GM19438 (cell line): ENCODE measurements at regions not wholly inside any gene's neighbourhood (a gene's known extent, or its start where the extent isn't known, plus 50 kb on each side); places are given as distances from the start of the nearest gene placed in this dataset.

Source experiments
- ATAC-seq: cut with Tn5 transposase; IDR thresholded peaks from one replicate; pipeline ENCODE4 v1.9.1; 2021; ENCODE audit warnings: low read depth; ENCODE audit not compliant: unreplicated experiment

DNA sequence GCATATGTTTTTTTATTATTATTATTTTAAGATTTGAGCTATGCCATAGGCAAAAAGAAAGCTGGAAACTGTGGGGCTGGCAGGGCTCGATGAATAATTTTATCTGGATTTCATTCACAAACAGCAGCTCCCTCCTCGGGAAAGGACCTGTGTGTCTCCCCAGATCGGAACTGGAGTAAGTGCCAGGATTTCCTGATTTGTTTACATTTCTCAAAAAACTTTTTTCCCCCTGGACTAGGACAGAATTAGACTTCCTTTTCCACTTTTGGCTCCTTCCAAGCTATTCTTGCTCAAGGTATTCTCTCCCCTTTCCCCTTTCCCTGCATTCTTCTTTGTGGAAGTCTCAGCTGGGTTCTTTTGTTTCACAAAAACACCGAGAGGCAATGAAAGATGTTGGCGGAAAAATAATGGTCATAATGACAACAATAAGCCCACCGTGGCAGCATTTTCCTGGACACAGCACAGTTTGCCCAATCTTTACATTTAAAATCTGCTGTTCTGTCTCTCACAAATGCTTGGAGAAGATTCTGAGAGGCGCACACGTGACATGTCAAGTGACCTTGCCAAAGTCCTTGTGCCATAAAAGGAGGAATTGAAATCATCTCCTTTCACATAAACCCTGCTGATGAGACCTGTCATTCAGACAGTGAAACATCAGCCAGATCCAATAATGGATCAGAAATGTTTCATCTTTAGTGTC, 85.8 kb upstream of the PREP start:
- no peak for ATAC-seq

- ATAC-seq = no peak
These were observed 84.3 kb upstream of the PREP start for GRCh38 chr6:105487040-105487790.

- peak; percentile 48 for ATAC-seq
These were observed 82.6 kb upstream of the PREP start for GRCh38 chr6:105485456-105485855.

- ATAC-seq = peak; percentile 39
These were observed 81.6 kb upstream of the PREP start for GRCh38 chr6:105484238-105485161.

GRCh38 chr6:105483492-105483891, 80.6 kb upstream of the PREP start:
- ATAC-seq = no peak

- ATAC-seq = no peak
These were observed 80.0 kb upstream of the PREP start for GRCh38 chr6:105482921-105483320.

DNA sequence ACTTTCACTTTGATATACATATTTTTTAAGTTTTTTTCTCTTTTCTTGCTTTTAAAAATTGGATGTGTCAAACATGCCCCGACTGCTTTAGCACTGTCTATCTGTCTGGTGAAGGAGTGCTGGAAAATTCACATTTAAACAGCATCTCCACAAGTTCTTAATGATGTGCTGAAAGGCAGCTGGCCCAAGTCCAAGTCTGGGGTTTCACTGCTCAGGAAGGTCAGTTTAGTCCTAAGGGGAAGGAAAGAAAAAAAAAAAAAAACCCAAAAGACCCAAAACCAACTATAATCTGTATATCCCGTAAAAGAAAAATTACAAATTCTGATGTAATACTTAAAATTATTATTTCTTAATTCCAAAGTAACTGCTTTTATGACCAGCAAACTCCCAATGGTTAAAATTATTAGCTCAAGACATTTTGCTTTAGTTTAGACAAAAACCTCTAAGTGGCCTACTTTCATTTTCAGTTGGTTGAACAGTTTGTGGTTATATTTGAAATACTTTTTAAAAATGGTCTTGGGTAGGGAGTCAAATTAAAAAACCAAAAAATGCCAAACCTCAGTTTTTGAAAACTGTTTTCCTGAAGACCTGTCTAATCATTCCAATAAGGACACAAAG, 79.5 kb upstream of the PREP start:
- ATAC-seq = no peak

DNA sequence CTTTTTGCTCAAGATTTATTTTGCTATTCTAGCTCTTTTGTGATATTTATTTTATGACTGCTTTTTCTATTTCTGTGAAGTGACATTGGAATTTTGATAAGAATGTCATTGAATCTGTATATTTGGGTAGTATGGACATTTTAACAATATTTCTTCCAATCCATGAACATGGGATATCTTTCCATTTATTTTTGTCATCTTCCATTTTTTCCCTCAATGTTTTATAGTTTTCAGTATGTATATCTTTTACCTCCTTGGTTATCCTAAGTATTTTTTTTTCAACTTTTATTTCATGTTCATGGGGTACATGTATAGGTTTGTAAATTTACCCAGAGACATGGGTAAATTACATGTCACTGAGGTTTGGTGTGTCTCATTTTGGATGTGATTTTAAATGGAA, 74.1 kb upstream of the PREP start:
- no peak for ATAC-seq

- no peak for ATAC-seq
These were observed 71.4 kb upstream of the PREP start for GRCh38 chr6:105474234-105474633.

DNA sequence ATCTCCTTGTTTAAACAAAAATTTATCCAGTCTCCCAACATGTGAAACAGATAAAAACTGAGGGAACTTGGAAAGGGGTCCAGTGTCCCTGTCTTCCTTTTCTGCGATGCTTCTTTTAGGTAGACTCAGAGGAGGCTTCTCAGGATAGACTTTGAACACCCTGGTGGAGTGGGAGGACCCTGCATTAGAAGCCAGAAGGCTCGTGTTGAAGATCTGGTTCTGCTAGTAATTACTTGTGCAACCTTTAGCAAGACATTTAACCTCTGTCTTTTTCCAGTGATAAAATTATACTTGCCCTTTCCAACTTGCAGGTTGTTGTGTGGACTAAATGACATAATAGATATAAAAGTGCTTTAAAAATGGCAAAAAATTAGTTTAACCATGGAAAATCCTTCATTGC, 67.1 kb upstream of the PREP start:
- ATAC-seq = no peak

DNA sequence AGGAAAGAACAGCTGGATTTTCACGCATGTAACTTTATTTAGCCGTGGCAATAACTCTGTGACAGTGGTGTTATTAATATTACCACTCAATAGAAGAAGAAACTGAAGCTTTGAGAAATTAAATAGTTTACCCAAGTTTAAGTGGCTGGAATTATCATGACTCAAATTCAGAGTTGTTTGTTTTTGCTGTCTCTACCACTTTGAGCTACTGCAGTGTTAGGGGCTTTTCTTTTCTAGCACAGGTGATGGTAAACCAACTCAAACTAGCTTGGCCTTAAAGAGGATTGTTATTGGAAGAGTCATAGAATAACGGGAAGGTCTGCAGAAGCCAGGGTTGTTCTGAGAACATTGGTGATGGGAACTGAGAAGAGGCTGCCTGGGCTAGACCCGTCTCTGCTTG, 66.0 kb upstream of the PREP start:
- ATAC-seq = no peak

GRCh38 chr6:105460860-105461259, 58.0 kb upstream of the PREP start:
- no peak for ATAC-seq

- ATAC-seq = no peak
These were observed 57.0 kb upstream of the PREP start for GRCh38 chr6:105459864-105460263.

- ATAC-seq = peak; percentile 94
These were observed 56.2 kb upstream of the PREP start for GRCh38 chr6:105459049-105459448.

GRCh38 chr6:105458551-105458950, 55.7 kb upstream of the PREP start:
- no peak for ATAC-seq

DNA sequence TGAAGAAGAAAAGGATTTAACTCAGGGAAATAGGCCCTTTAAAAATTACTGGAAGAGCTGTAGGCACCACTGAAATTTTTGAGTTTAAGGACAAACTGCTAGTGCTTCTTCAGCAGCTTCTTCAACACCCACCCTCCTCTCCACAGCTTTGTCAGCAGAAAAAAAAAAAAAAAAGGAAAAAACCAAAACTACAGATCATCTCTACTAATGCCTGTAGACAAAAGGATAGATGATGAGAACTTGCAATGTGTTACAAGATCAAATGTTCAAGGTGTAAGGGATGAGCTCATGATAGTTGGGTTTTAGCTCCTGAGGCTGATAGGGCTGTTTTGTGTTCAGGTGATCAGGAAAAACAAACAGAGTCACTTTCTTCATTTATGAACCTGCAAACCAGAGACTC, 55.2 kb upstream of the PREP start:
- no peak for ATAC-seq

GRCh38 chr6:105453968-105454367, 51.1 kb upstream of the PREP start:
- ATAC-seq = no peak

DNA sequence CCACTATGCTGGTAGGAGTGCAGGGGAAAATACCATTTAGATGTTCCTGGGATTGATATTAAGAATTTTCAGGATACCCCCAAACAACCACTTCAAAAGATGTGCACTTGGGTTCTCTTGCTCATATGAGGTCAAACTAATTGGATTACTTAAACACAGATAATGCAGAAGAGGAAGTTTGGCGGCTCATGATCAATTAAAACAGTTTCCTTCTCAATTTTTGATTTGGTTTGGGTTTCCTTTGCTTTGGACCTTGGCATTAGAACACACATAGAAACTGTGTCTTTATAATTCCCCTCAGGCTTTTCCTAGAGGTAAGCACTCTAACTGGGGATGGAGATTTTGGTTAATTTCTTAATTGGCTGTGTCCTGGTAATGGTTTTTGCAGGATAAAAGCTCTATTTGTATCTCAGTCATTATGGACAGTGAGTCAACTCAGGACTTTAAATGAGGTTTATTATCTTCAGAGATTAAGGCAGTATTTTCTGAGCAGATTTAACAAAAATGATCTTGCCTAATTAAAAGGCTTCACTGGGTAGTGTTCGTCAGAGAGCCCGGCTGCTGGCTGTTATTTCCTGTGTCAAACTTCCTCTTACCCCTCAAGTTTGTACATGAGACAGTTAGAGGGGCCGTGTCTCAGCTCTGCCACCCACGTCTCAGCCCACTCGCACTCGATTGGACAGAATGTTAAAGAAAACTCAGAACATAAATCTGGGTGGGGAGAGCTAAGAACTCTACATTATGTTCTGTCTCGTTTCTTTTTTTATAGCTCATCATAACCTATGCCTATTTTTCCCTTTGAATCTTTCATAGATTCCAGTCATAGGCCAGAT, 50.3 kb upstream of the PREP start:
- ATAC-seq = no peak
